ENCODE measurements at regions not wholly inside any gene's neighbourhood (a gene's known extent, or its start where the extent isn't known, plus 50 kb on each side); places are given as distances from the start of the nearest gene placed in this dataset.

DNA sequence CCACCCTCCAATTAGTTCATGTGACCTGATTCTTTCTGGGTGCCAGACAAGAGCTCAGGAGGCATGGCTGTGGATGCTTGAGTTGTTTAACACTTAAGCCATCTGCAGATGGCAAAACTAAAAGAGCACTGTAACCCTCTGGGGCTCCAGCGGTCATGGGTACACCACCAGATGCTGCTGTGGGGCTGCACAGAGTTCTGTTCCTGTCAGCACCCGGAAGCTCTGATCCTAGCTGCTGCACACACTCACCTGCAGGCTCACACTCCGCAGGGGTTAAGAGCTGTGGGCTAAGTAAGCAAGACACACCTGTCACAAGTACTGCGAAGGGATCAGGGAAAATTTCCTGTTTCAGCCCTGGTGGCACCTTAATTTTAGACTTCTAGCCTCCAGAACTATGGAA lies 307.8 kb downstream of the C11orf87 start:
- no peak for ATAC-seq
- intact Hi-C loops (cut with DNase I): no loop called here
- DNase-seq (ENCODE audit: low spot score): no peak

DNA sequence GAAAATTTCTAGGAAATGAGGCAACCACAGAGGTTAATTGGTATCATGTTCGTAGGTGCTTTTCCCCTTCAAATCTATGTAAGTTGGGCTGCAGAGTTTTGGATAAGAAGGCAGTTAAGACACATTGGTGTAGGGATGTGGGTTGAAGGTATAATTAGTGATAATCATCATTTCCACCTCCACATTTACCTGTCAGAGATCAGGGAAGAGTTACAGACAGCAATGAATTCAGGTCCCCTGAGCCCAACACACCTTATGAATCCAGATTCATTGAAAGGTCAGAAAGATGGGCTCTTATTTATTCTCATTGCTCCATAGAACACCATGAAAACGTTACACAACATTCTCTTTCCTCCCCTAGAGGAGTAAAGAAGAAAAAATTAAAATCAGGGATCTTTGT lies 308.7 kb downstream of the C11orf87 start:
- DNase-seq (ENCODE audit: low spot score) (no peak), ATAC-seq (no peak)
- intact Hi-C loops (cut with DNase I): no loop called here

DNA sequence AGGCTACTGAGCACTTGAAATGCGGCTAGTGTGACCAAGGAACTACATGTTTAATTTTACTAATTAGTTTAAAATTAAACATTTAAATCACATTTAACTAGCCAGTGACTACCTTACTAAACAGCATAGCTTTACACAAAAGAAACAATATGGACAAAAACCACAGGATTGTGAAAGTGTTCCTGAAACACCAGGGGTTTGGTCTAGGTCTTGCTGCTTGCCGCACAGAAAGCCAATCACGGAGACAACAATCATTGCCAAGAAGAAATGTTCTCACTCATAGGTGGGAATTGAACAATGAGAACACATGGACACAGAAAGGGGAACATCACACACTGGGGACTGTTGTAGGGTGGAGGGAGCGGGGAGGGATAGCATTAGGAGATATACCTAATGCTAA lies 309.5 kb downstream of the C11orf87 start:
- intact Hi-C loops (cut with DNase I): no loop called here
- no peak for ATAC-seq
- DNase-seq (ENCODE audit: low spot score): no peak

DNA sequence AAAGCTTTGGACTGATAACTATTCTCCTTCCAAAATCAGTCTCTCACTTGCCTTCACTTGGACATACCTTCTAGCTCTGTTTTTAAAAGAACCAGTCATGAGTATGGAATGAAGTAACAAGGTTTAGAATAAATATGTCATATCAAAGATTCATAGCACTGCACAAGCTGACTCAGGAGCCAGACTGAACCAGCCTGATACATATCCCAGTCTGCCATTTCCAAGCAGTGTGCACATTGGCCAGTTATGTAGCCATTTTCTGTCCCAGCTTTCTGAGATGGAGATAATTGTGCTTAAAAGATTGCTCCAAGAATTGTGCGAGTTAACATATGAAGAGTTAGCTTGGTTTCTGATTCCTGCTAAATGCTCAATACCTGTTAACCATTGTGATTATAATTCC lies 311.3 kb downstream of the C11orf87 start:
- no peak for ATAC-seq
- intact Hi-C loops (cut with DNase I): no loop called here

DNA sequence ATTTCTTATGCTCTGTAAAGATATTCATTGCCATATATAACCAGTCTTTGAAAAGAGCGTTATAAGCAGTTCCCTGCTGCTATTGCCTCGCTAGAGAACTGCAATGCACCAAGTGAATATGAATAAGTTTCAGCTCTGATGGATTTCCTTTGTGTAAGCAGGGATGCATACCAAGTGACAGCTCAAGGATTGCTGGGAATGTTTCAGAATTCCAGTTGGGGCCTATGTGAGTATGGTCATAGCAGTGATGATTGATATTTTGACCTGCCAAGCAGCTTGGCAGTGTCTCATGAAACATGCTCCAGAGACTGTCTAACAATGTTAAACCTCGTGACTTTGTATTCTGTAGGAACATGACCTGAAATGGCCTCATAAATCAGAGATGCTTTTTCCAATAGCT lies 312.6 kb downstream of the C11orf87 start:
- DNase-seq (ENCODE audit: low spot score): no peak
- ATAC-seq: no peak
- intact Hi-C loops (cut with DNase I): no loop called here

More for the DNA sequence above, 311.3 kb downstream of the C11orf87 start:
- DNase-seq (ENCODE audit: low spot score): no peak

DNA sequence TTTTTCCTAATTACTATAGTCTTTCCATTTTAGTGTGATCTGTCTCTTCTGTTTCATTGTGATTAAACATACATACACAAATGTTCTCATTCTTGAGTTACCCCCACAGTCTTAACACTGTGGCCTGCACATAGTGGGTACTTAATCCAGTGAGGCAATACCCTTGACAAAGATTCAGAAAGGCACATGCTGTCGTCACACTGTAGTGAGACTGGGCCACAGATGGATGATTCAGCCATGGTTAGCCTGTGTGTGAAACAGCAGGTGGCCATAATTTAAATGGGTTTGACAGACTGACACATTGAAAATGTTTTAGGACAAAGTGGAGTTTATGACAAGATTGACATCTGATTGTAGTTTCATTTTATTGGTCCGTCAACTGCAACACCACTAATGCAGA lies 313.1 kb downstream of the C11orf87 start:
- intact Hi-C loops (cut with DNase I): no loop called here
- ATAC-seq (no peak), DNase-seq (ENCODE audit: low spot score) (no peak)

DNA sequence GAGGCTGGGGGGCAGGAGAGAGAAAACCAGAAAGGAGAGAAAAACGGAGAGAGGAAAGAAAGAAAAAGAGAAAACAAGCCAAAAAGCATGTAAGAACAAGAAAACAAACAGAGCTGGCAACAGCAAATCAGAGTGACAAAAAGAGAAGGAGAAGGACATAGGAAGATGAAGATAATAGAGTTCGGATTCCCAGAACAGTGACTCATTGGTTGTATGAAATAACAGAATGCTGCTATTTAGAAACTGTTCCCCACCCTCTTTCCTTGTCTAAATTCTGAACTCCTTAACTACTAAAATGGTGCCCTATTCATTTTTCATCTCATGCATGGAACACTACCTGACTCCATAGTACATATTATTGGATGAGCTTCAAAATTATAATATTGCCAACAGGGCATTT lies 317.4 kb downstream of the C11orf87 start:
- intact Hi-C loops (cut with DNase I): no loop called here

DNA sequence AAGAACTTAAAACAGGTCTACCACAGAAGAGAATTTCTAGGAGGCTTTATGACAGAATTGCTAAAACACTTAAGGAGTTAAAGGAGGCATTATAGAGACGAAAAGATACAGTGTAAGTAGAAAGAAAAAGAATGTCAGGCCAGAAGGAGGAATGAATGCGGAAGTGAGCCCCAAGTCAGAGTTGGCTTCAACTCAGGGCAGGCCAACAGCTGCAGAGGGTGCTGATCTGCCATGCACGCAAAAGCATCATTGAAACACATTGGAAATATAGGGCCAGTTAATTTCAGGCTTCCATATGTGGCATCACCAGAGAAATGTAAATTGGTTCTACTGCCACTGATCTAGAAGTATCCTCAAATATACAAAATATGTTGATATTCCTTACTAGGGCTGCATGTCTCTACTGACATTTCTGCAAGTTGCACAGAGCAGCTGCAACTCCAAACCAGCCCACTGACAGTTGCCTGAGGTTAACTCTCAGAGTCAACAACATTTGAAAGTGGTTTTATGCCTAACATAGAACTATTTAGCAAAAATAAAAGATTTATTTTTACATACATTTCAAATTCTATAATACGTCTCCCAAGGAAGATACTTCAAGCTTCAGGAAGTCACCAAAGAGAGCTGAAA lies 324.1 kb downstream of the C11orf87 start:
- DNase-seq (ENCODE audit: low spot score): no peak
- no peak for ATAC-seq
- intact Hi-C loops (cut with DNase I): no loop called here

More for the DNA sequence above, 317.4 kb downstream of the C11orf87 start:
- no peak for DNase-seq (ENCODE audit: low spot score)
- ATAC-seq: no peak

DNA sequence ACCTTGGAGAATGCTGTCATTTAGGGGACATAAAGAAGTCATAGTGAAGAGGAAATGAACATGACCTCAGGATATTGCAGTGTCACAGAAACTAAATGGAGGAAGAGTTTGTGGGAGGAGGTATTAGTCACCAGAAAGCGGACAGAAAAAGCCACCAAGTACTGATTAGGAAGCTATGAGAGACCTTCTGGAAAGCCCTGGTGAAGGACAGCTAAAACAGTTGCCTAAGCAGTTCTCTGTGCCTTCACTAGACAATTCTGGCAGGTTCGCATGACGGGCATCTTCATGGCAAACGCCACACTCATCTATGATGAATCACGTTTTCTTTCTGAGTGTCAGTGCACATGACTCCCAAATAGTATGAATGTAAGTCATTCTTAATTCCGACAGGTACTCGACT lies 325.8 kb downstream of the C11orf87 start:
- intact Hi-C loops (cut with DNase I): no loop called here
- DNase-seq (ENCODE audit: low spot score): no peak
- ATAC-seq: peak; percentile 60

DNA sequence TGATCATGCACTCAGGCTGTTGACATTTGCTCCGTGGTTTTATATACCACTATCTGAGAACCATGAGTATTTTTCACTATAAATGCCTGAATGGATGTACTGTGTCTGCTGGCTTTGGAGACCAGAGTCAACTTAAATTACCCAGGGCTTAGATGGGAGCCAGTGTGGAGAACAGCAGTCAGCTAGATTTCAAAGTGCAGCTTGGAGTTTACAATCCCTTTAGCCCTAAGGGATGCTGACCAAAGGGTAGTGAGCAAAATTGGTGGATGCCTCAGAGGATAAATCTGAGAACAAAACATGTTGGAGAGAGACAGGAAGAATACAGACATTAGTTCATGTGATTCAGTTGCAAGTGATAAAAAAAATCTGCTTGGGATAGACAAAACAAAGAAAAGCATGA lies 327.5 kb downstream of the C11orf87 start:
- intact Hi-C loops (cut with DNase I): no loop called here
- no peak for ATAC-seq
- DNase-seq (ENCODE audit: low spot score): no peak

DNA sequence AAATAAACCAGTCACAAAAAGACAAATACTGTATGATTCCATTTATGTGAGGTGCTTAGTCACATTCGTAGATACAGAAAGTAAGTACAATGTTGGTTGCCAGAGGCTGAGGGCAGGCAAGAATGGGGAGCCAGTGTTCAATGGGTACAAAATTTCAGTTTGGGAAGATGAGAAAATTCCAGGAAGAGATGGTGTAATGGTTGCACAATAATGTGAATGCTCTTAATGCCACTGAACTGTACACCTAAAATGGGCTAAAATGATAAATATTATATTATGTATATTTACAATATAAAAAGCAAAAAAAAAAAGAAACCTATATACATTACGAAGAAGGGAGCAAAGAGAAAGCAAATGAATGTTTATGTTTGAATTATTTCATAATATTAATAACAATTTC lies 329.0 kb downstream of the C11orf87 start:
- intact Hi-C loops (cut with DNase I): no loop called here
- ATAC-seq (no peak), DNase-seq (ENCODE audit: low spot score) (no peak)

DNA sequence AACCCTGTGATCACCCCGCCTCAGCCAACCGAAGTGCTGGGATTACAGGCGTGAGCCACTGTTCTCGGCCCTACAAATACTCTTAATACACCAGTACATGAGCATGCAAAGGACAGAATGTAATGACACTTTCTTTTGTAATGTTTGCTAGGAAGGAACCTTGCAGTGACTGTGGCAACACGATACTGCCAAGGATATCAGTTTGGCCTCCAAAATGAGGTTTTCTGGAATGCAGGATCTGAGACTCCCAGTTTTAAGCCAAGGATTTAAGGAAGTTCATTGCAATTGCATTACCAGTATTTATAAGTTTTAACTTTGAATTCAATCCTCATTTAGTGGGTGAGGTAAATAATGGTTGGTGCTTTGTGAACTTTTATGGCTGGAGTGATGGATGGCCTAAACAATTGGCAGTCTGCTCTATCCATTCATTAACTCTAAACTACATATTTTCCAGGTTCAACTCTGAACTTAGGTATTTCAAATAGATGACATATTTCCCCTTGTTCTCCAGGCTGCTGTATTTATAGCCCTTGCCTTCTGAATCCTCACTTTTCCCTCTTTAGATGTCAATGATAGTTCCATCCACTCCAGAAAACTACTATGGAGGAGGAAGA lies 330.3 kb downstream of the C11orf87 start:
- ATAC-seq (no peak), DNase-seq (ENCODE audit: low spot score) (no peak)
- intact Hi-C loops (cut with DNase I): no loop called here

DNA sequence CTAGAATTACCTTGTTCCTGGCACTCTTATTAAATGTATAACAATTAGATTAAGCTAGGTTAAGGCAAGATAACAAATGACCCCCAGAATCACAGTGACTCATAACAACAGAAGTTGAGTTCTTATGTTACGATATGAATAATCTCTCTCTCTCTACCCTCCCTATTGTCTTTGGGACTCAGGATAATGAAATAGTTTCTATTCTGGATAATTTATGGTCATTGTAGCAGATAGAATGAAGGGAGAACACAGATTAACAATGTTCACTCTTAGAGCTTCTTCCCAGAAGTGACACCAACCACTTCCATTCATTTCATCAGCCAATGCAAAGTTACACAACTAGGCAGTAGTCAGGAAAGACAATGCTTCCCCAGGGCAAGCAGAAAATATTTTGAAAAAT lies 334.5 kb downstream of the C11orf87 start:
- intact Hi-C loops (cut with DNase I): no loop called here
- DNase-seq (ENCODE audit: low spot score) (no peak), ATAC-seq (no peak)

DNA sequence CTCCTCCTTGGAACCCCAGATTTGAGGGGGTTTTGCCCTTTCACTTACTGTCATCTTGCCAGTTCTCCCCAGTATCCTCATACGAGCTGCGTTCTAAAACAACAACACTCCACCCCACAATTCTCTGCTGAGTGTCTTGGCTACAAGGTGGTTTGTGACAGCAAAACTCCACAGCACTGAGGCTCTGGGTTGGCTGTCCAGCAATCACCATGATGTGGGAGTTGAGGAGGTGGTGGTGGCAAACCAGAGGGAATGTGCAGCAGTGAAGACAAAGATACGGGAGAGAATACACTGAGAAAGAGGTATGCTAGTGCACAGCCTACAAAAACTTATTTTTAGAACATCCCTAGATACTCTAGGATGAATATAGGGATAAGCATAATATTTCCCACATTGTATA lies 335.0 kb downstream of the C11orf87 start:
- intact Hi-C loops (cut with DNase I): no loop called here
- ATAC-seq (no peak), DNase-seq (ENCODE audit: low spot score) (no peak)

DNA sequence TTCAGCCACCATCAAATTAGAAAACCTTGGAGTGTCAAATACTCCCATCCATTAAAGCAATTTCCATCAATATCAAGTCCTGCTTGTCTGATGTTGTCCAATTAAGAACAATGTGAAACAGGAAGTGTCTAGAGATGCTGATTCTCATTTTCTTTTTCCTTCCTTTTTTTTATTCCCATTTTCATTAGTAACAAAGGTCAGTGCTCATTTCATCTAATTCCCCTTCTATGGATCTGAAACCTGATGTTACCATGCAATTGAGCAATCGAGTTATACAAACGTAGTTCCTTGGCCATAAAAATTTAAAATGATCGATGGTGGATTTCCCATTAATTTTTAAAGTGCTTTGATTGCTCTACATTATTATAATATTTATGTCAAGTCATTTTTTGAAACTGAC lies 330.6 kb upstream of the ZC3H12C start:
- ATAC-seq: no peak
- intact Hi-C loops (cut with DNase I): no loop called here
- DNase-seq (ENCODE audit: low spot score): no peak

DNA sequence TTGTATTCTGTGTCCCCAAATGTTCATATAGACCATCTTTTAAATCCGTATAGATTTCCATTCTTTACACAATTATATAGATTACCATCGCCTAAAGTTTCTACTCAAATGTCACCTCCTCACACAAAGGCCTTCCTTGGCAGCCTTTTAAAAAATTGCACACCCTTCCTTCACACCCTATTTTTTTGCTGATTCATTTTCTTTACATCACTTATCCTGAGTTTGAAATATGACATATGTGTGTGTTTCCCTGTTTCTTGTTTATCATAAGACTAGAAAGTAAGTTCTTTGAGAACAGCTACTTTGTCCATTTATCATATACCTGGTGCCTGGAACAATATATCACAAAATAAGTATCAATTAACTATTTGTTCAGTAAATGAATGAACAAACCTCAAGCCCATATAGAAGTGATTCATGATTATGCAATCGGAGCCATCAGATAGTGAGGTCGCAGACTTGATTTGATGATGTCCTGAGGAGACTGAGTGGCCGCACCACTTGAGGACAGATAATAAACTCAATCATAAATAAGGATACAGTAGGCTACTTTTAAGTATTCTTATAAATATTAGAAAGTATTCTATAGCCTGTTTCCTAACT lies 327.4 kb upstream of the ZC3H12C start:
- no peak for ATAC-seq
- no peak for DNase-seq (ENCODE audit: low spot score)
- intact Hi-C loops (cut with DNase I): no loop called here

DNA sequence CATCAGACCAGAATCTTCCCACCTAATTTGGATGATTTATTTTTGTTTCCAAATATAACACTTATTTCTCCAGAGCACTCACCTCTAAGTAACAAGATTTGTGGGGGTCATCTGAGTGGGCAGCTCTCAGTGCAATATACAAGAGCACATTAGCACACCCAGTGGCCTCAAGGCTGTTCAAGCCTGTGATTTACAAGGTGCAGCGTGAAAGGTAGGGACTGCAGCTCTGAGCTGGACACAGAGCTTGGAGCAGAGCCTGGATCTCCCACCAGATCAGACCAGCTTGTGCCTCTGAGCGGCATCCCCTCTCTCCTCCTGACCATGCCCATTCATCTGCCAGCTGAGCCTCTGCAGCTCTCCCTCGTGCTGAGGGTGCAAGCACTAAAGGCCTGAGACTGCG lies 323.3 kb upstream of the ZC3H12C start:
- intact Hi-C loops (cut with DNase I): no loop called here
- no peak for DNase-seq (ENCODE audit: low spot score)
- ATAC-seq: no peak

DNA sequence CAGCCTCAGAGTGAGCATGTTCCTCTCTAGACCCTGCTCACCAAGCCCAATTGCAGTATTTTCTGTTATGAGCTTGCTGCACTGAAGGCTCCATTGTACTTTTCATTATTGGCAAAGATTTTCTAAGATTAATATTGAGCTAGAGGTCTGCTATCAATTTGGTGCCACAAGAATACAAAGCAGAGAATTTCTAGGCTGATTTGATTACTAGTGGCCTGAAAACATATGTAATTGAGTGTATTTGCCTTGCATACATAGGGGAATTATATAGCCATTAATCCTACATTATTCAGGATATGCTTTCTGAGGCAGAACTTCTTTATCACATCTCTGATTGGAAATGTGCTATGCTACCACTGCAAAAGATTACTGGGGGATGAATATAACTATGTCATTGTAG lies 322.9 kb upstream of the ZC3H12C start:
- ATAC-seq (no peak), DNase-seq (ENCODE audit: low spot score) (no peak)
- intact Hi-C loops (cut with DNase I): no loop called here

DNA sequence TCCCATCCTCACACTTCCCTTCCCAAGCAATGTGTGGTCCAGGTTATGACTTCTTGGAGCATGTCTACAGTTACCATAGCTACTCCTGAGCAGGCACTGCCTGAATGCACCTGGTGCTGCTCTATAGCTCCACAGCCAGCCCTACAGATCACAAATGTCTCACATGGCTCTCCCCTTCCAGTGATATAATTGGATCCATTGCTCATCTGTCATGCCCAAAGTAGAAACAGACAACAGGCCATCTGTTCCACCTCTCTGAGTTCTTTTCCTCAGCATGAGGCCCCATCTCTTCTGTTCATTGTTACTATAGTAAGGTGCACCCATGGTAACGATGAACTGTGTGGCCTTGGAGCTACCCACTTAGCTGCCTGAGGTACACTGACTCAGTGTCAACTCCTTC lies 320.3 kb upstream of the ZC3H12C start:
- intact Hi-C loops (cut with DNase I): no loop called here
- ATAC-seq (no peak), DNase-seq (ENCODE audit: low spot score) (no peak)

DNA sequence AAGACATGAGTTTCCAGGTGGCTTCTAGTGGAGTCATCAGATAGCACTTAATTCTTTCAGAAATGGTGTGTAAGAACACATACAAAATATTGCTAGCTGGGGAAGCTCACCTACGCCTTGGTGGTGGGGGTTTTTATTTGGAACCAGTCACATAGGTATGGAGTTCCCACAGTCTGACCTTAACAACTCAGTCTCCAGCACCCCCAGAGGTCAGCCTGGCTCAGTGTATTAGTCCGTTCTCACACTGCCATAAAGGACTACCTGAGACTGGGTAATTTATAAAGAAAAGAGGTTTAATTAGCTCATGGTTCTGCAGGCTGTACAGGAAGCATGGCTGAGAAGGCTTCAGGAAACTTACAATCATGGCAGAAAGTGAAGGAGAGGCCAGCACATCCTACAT lies 317.5 kb upstream of the ZC3H12C start:
- intact Hi-C loops (cut with DNase I): no loop called here
- DNase-seq (ENCODE audit: low spot score) (no peak), ATAC-seq (no peak)

DNA sequence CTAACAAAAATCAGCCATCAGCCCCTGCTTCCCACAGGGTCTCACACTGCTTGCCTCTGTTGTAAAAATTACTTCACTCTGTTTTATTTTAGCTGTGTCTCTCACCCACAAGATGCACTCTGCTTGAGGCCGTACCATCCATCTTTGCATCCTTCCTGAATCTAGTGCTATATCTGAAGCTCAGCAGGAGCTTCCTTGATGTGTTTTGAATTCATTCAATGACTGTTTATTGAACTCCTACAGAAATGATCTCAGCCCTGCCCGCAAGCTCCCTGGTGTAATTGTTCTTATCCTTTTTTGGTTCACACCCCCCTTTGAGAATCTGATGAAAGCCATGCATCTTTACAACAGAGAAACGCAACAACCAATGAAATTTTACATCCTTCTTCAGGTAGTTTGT lies 310.2 kb upstream of the ZC3H12C start:
- ATAC-seq: no peak
- intact Hi-C loops (cut with DNase I): no loop called here
- DNase-seq (ENCODE audit: low spot score): no peak
